SK-N-MC (cell line): ENCODE measurements at regions not wholly inside any gene's neighbourhood (a gene's known extent, or its start where the extent isn't known, plus 50 kb on each side); places are given as distances from the start of the nearest gene placed in this dataset.

Experiments
- EZH2 ChIP-seq: fragments of 200-600 bp; sonication (generic); IDR thresholded peaks from one replicate; pipeline ENCODE4 v1.6.1; 2017; ENCODE audit warnings: antibody characterized with exemption
- FOXP2 ChIP-seq: optimal IDR thresholded peaks from 2 replicates; pipeline ENCODE3; 2011; ENCODE audit warnings: mild to moderate bottlenecking, moderate library complexity; ENCODE audit not compliant: insufficient read depth; ENCODE audit errors: extremely low read length, control extremely low read depth
- POLR2AphosphoS5 ChIP-seq: IDR thresholded peaks from 2 replicates; pipeline ENCODE4 v1.6.1; 2012; ENCODE audit warnings: mild to moderate bottlenecking, low read depth, low read length, borderline replicate concordance

DNA sequence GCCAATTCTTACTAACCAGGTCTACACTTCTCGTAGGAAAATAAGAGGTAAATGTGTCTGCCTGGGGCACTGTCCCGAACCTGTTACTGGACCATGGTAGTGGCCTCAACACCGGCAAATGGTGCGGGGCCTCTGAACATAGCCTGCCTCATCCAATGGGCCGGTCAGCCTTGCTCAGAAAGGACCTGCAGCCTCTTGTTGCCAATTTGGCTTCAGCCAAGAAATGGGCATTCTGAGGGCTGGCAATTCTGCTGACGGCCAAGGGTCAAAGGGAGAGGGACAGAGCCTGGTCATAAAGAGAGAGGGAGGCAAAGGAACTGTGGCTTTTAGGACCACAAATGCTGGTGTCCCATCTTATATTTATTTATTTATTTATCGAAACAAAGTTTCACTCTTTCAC, 69.5 kb upstream of the ATP6AP2 start:
- no peak for TF ChIP-seq EZH2
- no peak for TF ChIP-seq POLR2AphosphoS5
- no peak for TF ChIP-seq FOXP2
